Activated T-helper 17 cell treated with anti-CD3 and anti-CD28 coated beads, Interleukin-2, amount 50 U/mL, for 72 hours (primary cell): ENCODE measurements at regions not wholly inside any gene's neighbourhood (a gene's known extent, or its start where the extent isn't known, plus 50 kb on each side); places are given as distances from the start of the nearest gene placed in this dataset.
A peak's percentile ranks its signal among the peaks of the same experiment; 100 is the strongest.

ENCODE experiments used
- ATAC-seq: fragments of 150-1000 bp; cut with Tn5 transposase; replicated peaks from 2 replicates; pipeline ENCODE4 v1.10.0; 2021; ENCODE audit warnings: mild to moderate bottlenecking, moderate library complexity
- H3K27ac Mint-ChIP-seq: one replicate; pipeline ENCODE4 v1.8.0; 2022; ENCODE audit warnings: mixed read lengths
- H3K27me3 Mint-ChIP-seq: one replicate; pipeline ENCODE4 v1.8.0; 2022; ENCODE audit warnings: mixed read lengths
- H3K36me3 Mint-ChIP-seq: one replicate; pipeline ENCODE4 v1.8.0; 2022; ENCODE audit warnings: low read depth, mild to moderate bottlenecking, mixed read lengths
- H3K4me1 Mint-ChIP-seq: one replicate; pipeline ENCODE4 v1.8.0; 2022; ENCODE audit warnings: mixed read lengths
- H3K4me3 Mint-ChIP-seq: one replicate; pipeline ENCODE4 v1.8.0; 2022; ENCODE audit warnings: mild to moderate bottlenecking, mixed read lengths
- H3K9me3 Mint-ChIP-seq: one replicate; pipeline ENCODE4 v1.8.0; 2022; ENCODE audit warnings: mixed read lengths

GRCh38 chr17:45675892-45676291 is 108.2 kb upstream of the CRHR1 start:
- Mint-ChIP-seq H3K27ac (no peak overlapping the region), H3K4me3 (no peak overlapping the region), H3K9me3 (no peaks in the 10 kb centered on the region), H3K27me3 (peaks cover 25% of the 10 kb centered on the region), H3K36me3 (no peaks in the 10 kb centered on the region), H3K4me1 (no peaks in the 10 kb centered on the region)
- no peak for ATAC-seq

- Mint-ChIP-seq H3K4me3 (no peak overlapping the region), H3K9me3 (no peaks in the 10 kb centered on the region), H3K27ac (no peak overlapping the region), H3K4me1 (no peaks in the 10 kb centered on the region), H3K36me3 (no peaks in the 10 kb centered on the region), H3K27me3 (peaks cover 28% of the 10 kb centered on the region)
- ATAC-seq, result no peak
These were observed 107.4 kb upstream of the CRHR1 start for GRCh38 chr17:45676695-45677094.

GRCh38 chr17:45677770-45678169 is 106.3 kb upstream of the CRHR1 start:
- Mint-ChIP-seq H3K27me3 (peaks cover 31% of the 10 kb centered on the region), H3K4me3 (no peak overlapping the region), H3K36me3 (no peaks in the 10 kb centered on the region), H3K9me3 (no peaks in the 10 kb centered on the region), H3K27ac (no peak overlapping the region), H3K4me1 (no peaks in the 10 kb centered on the region)
- ATAC-seq, result no peak

GRCh38 chr17:45679426-45679825 is 104.7 kb upstream of the CRHR1 start:
- Mint-ChIP-seq H3K27me3 (peaks cover 31% of the 10 kb centered on the region), H3K36me3 (no peaks in the 10 kb centered on the region), H3K9me3 (no peaks in the 10 kb centered on the region), H3K4me3 (no peak overlapping the region), H3K4me1 (no peaks in the 10 kb centered on the region), H3K27ac (no peak overlapping the region)
- no peak for ATAC-seq

GRCh38 chr17:45680360-45680759 is 103.8 kb upstream of the CRHR1 start:
- Mint-ChIP-seq H3K4me3 (no peak overlapping the region), H3K4me1 (no peaks in the 10 kb centered on the region), H3K27ac (no peak overlapping the region), H3K27me3 (peaks cover 27% of the 10 kb centered on the region), H3K9me3 (no peaks in the 10 kb centered on the region), H3K36me3 (no peaks in the 10 kb centered on the region)
- ATAC-seq, result no peak

- Mint-ChIP-seq H3K9me3 (no peaks in the 10 kb centered on the region), H3K27ac (no peak overlapping the region), H3K36me3 (no peaks in the 10 kb centered on the region), H3K4me1 (no peaks in the 10 kb centered on the region), H3K27me3 (peaks cover 23% of the 10 kb centered on the region), H3K4me3 (no peak overlapping the region)
- no peak for ATAC-seq
These were observed 102.4 kb upstream of the CRHR1 start for GRCh38 chr17:45681706-45682105.

- no peak for ATAC-seq
- Mint-ChIP-seq H3K27ac (no peak overlapping the region), H3K27me3 (peaks cover 25% of the 10 kb centered on the region), H3K36me3 (no peaks in the 10 kb centered on the region), H3K4me3 (no peak overlapping the region), H3K4me1 (no peaks in the 10 kb centered on the region), H3K9me3 (no peaks in the 10 kb centered on the region)
These were observed 97.9 kb upstream of the CRHR1 start for GRCh38 chr17:45686250-45686649.

GRCh38 chr17:45687594-45687993 is 96.5 kb upstream of the CRHR1 start:
- Mint-ChIP-seq H3K36me3 (no peaks in the 10 kb centered on the region), H3K27ac (no peak overlapping the region), H3K9me3 (no peaks in the 10 kb centered on the region), H3K27me3 (peaks cover 26% of the 10 kb centered on the region), H3K4me1 (no peaks in the 10 kb centered on the region), H3K4me3 (no peak overlapping the region)
- ATAC-seq, result no peak

- H3K27me3 Mint-ChIP-seq, result peaks cover 26% of the 10 kb centered on the region
- H3K4me1 Mint-ChIP-seq, result no peaks in the 10 kb centered on the region
- no peak overlapping the region for H3K4me3 Mint-ChIP-seq
- no peaks in the 10 kb centered on the region for H3K36me3 Mint-ChIP-seq
- ATAC-seq, result no peak
- H3K9me3 Mint-ChIP-seq, result no peaks in the 10 kb centered on the region
- H3K27ac Mint-ChIP-seq, result no peak overlapping the region
These were observed 95.8 kb upstream of the CRHR1 start for GRCh38 chr17:45688353-45688752.

- Mint-ChIP-seq H3K27me3 (peaks cover 29% of the 10 kb centered on the region), H3K4me1 (no peaks in the 10 kb centered on the region), H3K27ac (no peak overlapping the region), H3K9me3 (no peaks in the 10 kb centered on the region), H3K4me3 (no peak overlapping the region), H3K36me3 (no peaks in the 10 kb centered on the region)
- ATAC-seq, result no peak
These were observed 95.3 kb upstream of the CRHR1 start for GRCh38 chr17:45688820-45689219.

- Mint-ChIP-seq H3K4me1 (no peaks in the 10 kb centered on the region), H3K36me3 (no peaks in the 10 kb centered on the region), H3K9me3 (no peaks in the 10 kb centered on the region), H3K27me3 (peaks cover 29% of the 10 kb centered on the region), H3K27ac (no peak overlapping the region), H3K4me3 (no peak overlapping the region)
- no peak for ATAC-seq
These were observed 94.7 kb upstream of the CRHR1 start for GRCh38 chr17:45689451-45689850.

- Mint-ChIP-seq H3K4me1 (no peaks in the 10 kb centered on the region), H3K36me3 (no peaks in the 10 kb centered on the region), H3K27ac (no peak overlapping the region), H3K9me3 (no peaks in the 10 kb centered on the region), H3K4me3 (no peak overlapping the region), H3K27me3 (peaks cover 34% of the 10 kb centered on the region)
- ATAC-seq, result no peak
These were observed 93.4 kb upstream of the CRHR1 start for GRCh38 chr17:45690625-45691275.

GRCh38 chr17:45692661-45693060 is 91.5 kb upstream of the CRHR1 start:
- H3K36me3 Mint-ChIP-seq, result no peaks in the 10 kb centered on the region
- H3K27me3 Mint-ChIP-seq, result peaks cover 42% of the 10 kb centered on the region
- no peak for ATAC-seq
- no peaks in the 10 kb centered on the region for H3K4me1 Mint-ChIP-seq
- no peak overlapping the region for H3K4me3 Mint-ChIP-seq
- no peak overlapping the region for H3K27ac Mint-ChIP-seq
- H3K9me3 Mint-ChIP-seq, result no peaks in the 10 kb centered on the region

GRCh38 chr17:45693792-45694191 is 90.3 kb upstream of the CRHR1 start:
- Mint-ChIP-seq H3K9me3 (no peaks in the 10 kb centered on the region), H3K36me3 (no peaks in the 10 kb centered on the region), H3K27me3 (peaks cover 46% of the 10 kb centered on the region), H3K27ac (no peak overlapping the region), H3K4me3 (no peak overlapping the region), H3K4me1 (no peaks in the 10 kb centered on the region)
- no peak for ATAC-seq

- no peak overlapping the region for H3K27ac Mint-ChIP-seq
- H3K4me1 Mint-ChIP-seq, result no peaks in the 10 kb centered on the region
- no peak overlapping the region for H3K4me3 Mint-ChIP-seq
- H3K9me3 Mint-ChIP-seq, result no peaks in the 10 kb centered on the region
- H3K36me3 Mint-ChIP-seq, result no peaks in the 10 kb centered on the region
- H3K27me3 Mint-ChIP-seq, result peaks cover 35% of the 10 kb centered on the region
- ATAC-seq, result peak; percentile 82
These were observed 87.7 kb upstream of the CRHR1 start for GRCh38 chr17:45696442-45696841.

GRCh38 chr17:45697076-45697475 is 87.0 kb upstream of the CRHR1 start:
- H3K4me3 Mint-ChIP-seq, result no peak overlapping the region
- peaks cover 38% of the 10 kb centered on the region for H3K27me3 Mint-ChIP-seq
- H3K27ac Mint-ChIP-seq, result no peak overlapping the region
- no peaks in the 10 kb centered on the region for H3K36me3 Mint-ChIP-seq
- ATAC-seq, result no peak
- H3K9me3 Mint-ChIP-seq, result no peaks in the 10 kb centered on the region
- no peaks in the 10 kb centered on the region for H3K4me1 Mint-ChIP-seq
